ENCODE measurements at regions not wholly inside any gene's neighbourhood (a gene's known extent, or its start where the extent isn't known, plus 50 kb on each side); places are given as distances from the start of the nearest gene placed in this dataset.

DNA sequence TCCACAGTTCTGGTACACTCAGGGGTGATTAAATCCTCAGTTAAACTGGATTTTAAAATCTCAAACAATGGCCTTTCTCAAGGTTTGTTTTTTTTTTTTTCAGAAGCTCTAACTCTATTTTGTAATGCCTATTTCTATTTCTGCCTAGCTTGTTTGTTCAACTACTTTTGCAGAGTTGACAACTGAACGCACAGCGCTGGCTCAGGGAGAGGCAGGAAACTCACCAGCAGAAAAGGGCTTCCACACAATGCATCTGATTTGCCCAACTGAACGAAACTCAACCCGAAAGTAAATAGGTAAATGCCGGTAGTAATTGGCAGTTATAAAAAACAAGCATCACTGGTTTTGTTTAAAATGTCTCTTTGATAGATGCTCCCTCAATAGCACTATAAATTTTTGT lies 52.7 kb upstream of the CNEP1R1 start:
- no peak for DNase-seq (ENCODE audit: low spot score)
- no peak overlapping the region for H3K27ac ChIP-seq (ENCODE audit: low read depth, low read length, poor library complexity, severe bottlenecking)
- H3K4me1 ChIP-seq (ENCODE audit: insufficient read depth, low read length, poor library complexity, severe bottlenecking): no peaks in the 10 kb centered on the region
- no TSS peak for BruUV-seq (replicated peaks)
- CTCF ChIA-PET: no interaction called here
- H3K27me3 ChIP-seq (replicated peaks; ENCODE audit: insufficient read depth, low read depth, low read length, poor library complexity): peaks cover 3% of the 10 kb centered on the region
- no peak overlapping the region for H3K4me3 ChIP-seq (ENCODE audit: low read depth, low read length, poor library complexity, severe bottlenecking)
- TF ChIP-seq EZH2 (IDR thresholded peaks at IDR 0.05; ENCODE audit: borderline replicate concordance, low read depth, low read length, poor library complexity, severe bottlenecking) (no peak), CTCF (conservative IDR thresholded peaks at IDR 0.05; ENCODE audit: low read depth, low read length) (no peak)
- POLR2A ChIA-PET (ENCODE audit: low non-redundant PET): no interaction called here
- H3K9me3 ChIP-seq (ENCODE audit: low read depth, low read length, poor library complexity, severe bottlenecking): no peaks in the 10 kb centered on the region
- H3K36me3 ChIP-seq (ENCODE audit: insufficient read depth, low read length, poor library complexity, severe bottlenecking): no peaks in the 10 kb centered on the region
- intact Hi-C loops (cut with micrococcal nuclease; ENCODE audit: unreplicated experiment): no loop called here

DNA sequence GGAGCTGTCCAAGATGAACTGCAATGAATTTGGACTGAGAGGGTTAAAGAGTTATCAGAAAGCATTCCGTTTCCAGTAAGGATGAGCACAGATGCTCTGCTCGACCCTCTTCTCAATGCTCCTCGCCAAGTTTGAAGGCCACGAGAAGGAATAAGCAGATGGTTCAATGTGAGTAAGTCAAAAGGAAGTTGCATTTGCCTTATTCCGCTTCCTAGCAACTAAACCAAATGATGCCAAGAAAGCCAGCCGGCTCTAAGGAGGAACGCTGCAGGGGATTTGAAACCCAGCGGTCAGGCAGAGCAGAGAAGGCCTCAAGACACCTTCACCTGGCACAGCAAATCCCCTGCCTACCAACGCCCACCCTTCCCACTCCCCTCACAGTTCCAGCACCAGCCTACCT lies 52.1 kb upstream of the CNEP1R1 start:
- no TSS peak for BruUV-seq (replicated peaks)
- Histone ChIP-seq H3K27ac (ENCODE audit: low read depth, low read length, poor library complexity, severe bottlenecking) (no peak overlapping the region), H3K36me3 (ENCODE audit: insufficient read depth, low read length, poor library complexity, severe bottlenecking) (no peaks in the 10 kb centered on the region), H3K4me1 (ENCODE audit: insufficient read depth, low read length, poor library complexity, severe bottlenecking) (no peaks in the 10 kb centered on the region), H3K27me3 (replicated peaks; ENCODE audit: insufficient read depth, low read depth, low read length, poor library complexity) (peaks cover 6% of the 10 kb centered on the region), H3K9me3 (ENCODE audit: low read depth, low read length, poor library complexity, severe bottlenecking) (no peaks in the 10 kb centered on the region), H3K4me3 (ENCODE audit: low read depth, low read length, poor library complexity, severe bottlenecking) (no peak overlapping the region)
- ChIA-PET CTCF (no interaction called here), POLR2A (ENCODE audit: low non-redundant PET) (no interaction called here)
- intact Hi-C loops (cut with micrococcal nuclease; ENCODE audit: unreplicated experiment): no loop called here
- TF ChIP-seq EZH2 (IDR thresholded peaks at IDR 0.05; ENCODE audit: borderline replicate concordance, low read depth, low read length, poor library complexity, severe bottlenecking) (no peak), CTCF (conservative IDR thresholded peaks at IDR 0.05; ENCODE audit: low read depth, low read length) (no peak)
- no peak for DNase-seq (ENCODE audit: low spot score)
